Endothelial cell (in vitro differentiated cells): ENCODE measurements at regions not wholly inside any gene's neighbourhood (a gene's known extent, or its start where the extent isn't known, plus 50 kb on each side); places are given as distances from the start of the nearest gene placed in this dataset.

ENCODE experiments used
- DNase-seq: peaks from one replicate; pipeline ENCODE4 v3.0.0; 2021; ENCODE audit warnings: low spot score
- H3K27ac Mint-ChIP-seq: one replicate; pipeline ENCODE4 v1.8.0; 2021; ENCODE audit warnings: mixed read lengths, inconsistent platforms; ENCODE audit not compliant: unreplicated experiment
- H3K27me3 Mint-ChIP-seq: one replicate; pipeline ENCODE4 v1.8.0; 2021; ENCODE audit warnings: mild to moderate bottlenecking, moderate library complexity, mixed read lengths, inconsistent platforms; ENCODE audit not compliant: unreplicated experiment
- H3K36me3 Mint-ChIP-seq: one replicate; pipeline ENCODE4 v1.8.0; 2021; ENCODE audit warnings: mild to moderate bottlenecking, low read depth, mixed read lengths, inconsistent platforms; ENCODE audit not compliant: unreplicated experiment
- H3K4me1 Mint-ChIP-seq: one replicate; pipeline ENCODE4 v1.8.0; 2021; ENCODE audit warnings: mild to moderate bottlenecking, mixed read lengths, inconsistent platforms; ENCODE audit not compliant: unreplicated experiment
- H3K4me3 Mint-ChIP-seq: one replicate; pipeline ENCODE4 v1.8.0; 2021; ENCODE audit warnings: mild to moderate bottlenecking, mixed read lengths, inconsistent platforms; ENCODE audit not compliant: unreplicated experiment
- H3K9me3 Mint-ChIP-seq: one replicate; pipeline ENCODE4 v1.8.0; 2021; ENCODE audit warnings: mixed read lengths, inconsistent platforms; ENCODE audit not compliant: unreplicated experiment
- TF ChIP-seq, protein P1 (sequence below): fragments of 200-600 bp; sonication (generic); IDR thresholded peaks from one replicate; pipeline ENCODE4 v1.5.0; 2021; ENCODE audit warnings: antibody characterized with exemption; ENCODE audit not compliant: unreplicated experiment

DNA sequence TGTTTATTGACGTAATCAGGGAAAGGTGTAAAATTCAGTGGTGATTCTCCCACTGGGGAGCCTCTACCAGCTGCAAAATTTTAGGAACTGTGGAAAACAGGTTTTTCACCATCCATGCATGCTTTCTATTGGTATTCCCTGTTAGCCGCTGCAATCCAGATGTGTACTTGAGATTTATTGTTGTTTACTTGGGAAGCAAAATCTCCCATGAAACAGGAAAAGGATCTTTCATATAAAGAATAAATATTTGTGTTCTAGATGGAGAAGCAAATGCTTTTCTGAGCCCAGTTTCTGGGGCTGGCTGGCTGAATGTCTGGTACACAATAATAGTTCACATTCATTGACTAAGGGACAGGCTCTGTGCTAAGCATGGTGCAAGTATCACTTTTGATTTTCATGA is 144.6 kb upstream of the RASGRP1 start:
- DNase-seq = no peak
- Mint-ChIP-seq H3K4me1 (no peaks in the 10 kb centered on the region), H3K36me3 (no peaks in the 10 kb centered on the region), H3K9me3 (no peaks in the 10 kb centered on the region), H3K27me3 (peaks cover 2% of the 10 kb centered on the region), H3K4me3 (no peak overlapping the region), H3K27ac (no peak overlapping the region)
- TF ChIP-seq, protein P1, sequence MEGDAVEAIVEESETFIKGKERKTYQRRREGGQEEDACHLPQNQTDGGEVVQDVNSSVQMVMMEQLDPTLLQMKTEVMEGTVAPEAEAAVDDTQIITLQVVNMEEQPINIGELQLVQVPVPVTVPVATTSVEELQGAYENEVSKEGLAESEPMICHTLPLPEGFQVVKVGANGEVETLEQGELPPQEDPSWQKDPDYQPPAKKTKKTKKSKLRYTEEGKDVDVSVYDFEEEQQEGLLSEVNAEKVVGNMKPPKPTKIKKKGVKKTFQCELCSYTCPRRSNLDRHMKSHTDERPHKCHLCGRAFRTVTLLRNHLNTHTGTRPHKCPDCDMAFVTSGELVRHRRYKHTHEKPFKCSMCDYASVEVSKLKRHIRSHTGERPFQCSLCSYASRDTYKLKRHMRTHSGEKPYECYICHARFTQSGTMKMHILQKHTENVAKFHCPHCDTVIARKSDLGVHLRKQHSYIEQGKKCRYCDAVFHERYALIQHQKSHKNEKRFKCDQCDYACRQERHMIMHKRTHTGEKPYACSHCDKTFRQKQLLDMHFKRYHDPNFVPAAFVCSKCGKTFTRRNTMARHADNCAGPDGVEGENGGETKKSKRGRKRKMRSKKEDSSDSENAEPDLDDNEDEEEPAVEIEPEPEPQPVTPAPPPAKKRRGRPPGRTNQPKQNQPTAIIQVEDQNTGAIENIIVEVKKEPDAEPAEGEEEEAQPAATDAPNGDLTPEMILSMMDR = no peak

DNA sequence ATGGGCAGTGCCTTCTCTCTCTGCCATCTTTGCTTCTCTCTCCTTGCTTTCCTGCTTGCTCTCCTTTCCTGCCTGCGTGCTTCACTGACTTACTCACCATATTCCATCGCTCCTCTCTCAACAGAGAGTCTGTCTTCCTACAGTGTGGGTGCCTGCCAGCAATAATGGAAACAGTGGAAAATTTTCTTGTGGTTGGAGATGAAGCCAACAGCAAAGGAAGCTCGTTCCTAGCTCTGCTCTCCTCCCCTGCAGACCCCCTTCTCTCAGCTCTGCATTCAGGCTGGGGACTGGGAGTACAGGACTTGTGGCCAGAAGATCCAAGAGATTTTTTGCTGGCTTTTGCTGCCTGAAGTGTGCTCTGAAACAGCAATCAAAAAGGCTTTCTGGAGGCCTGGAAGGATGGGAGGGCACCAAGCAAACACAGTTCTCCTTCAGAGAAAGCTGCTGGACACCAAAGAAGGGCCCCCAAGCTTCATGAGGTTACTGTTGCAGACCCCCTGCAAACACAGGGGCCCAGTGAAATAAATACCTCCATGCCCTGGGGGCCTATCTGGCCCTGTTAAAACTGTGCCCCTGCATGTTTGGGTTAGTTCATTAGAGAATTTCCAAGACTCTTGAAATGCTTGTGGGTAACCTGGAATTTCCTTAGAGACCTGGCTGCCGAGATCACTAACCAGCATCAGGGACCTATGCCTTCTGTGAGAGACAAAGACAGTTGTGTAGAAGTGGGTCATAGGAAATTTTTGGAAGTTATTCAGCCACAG is 149.9 kb upstream of the RASGRP1 start:
- Mint-ChIP-seq H3K4me1 (no peaks in the 10 kb centered on the region), H3K27ac (no peak overlapping the region), H3K27me3 (peaks cover 2% of the 10 kb centered on the region), H3K36me3 (no peaks in the 10 kb centered on the region), H3K4me3 (no peak overlapping the region), H3K9me3 (no peaks in the 10 kb centered on the region)
- TF ChIP-seq, protein P1 = no peak
- DNase-seq = no peak

GRCh38 chr15:38720893-38721567 is 156.4 kb upstream of the RASGRP1 start:
- H3K27me3 Mint-ChIP-seq = no peaks in the 10 kb centered on the region
- no peak overlapping the region for H3K4me3 Mint-ChIP-seq
- TF ChIP-seq, protein P1 = no peak

DNA sequence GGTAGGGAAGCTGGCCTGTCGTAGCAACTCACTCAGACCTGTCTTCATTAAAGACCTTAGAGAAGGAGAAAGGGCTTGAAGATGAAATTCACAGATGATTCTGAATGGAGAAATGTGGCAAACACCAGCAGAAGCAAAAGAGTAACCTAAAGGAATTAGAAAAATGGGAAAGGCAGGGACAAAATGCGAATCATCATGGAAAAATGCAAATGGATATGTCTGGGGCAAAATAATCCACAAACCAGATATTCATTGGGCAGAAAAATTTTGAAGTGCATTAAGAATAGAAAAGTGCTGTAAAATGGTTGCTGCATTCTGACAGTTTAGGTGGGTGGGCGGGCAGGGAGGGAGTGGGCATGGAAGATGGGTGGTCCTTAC is 156.9 kb upstream of the RASGRP1 start:
- TF ChIP-seq, protein P1 = no peak
- no peak overlapping the region for H3K27ac Mint-ChIP-seq
- no peaks in the 10 kb centered on the region for H3K36me3 Mint-ChIP-seq
- no peaks in the 10 kb centered on the region for H3K27me3 Mint-ChIP-seq
- DNase-seq = no peak
- no peaks in the 10 kb centered on the region for H3K4me1 Mint-ChIP-seq
- H3K4me3 Mint-ChIP-seq = no peak overlapping the region
- H3K9me3 Mint-ChIP-seq = no peaks in the 10 kb centered on the region

More at GRCh38 chr15:38720893-38721567, 156.4 kb upstream of the RASGRP1 start:
- Mint-ChIP-seq H3K36me3 (no peaks in the 10 kb centered on the region), H3K9me3 (no peaks in the 10 kb centered on the region), H3K27ac (no peak overlapping the region), H3K4me1 (no peaks in the 10 kb centered on the region)
- DNase-seq = no peak

DNA sequence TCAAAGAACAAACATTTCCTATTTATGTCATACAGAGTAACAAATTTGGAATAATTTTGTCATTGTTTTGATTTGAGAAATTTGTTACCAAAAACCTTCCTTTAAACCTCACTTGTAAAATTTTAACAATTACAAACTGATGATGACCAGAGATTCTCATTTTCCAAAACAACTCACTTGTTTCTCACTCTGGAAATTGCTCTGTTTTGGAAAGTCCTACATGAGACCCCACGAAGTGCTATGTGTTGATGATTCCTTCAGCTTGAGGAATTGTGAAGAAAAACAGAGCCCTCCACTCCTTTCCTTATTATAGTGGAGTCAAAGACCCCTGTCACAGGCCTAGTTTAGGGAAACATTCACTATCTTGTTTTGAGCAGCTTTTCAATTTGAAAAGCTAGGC is 157.6 kb upstream of the RASGRP1 start:
- TF ChIP-seq, protein P1 = no peak

More for the DNA sequence above, 157.6 kb upstream of the RASGRP1 start:
- Mint-ChIP-seq H3K36me3 (no peaks in the 10 kb centered on the region), H3K4me3 (no peak overlapping the region), H3K27me3 (no peaks in the 10 kb centered on the region), H3K27ac (no peak overlapping the region), H3K9me3 (no peaks in the 10 kb centered on the region), H3K4me1 (no peaks in the 10 kb centered on the region)
- no peak for DNase-seq
